22Rv1 (cell line): ENCODE measurements at regions not wholly inside any gene's neighbourhood (a gene's known extent, or its start where the extent isn't known, plus 50 kb on each side); places are given as distances from the start of the nearest gene placed in this dataset.

ENCODE experiments used
- ZFX ChIP-seq: fragments of 450-650 bp; IDR thresholded peaks from 2 replicates; pipeline ENCODE4 v1.6.1; 2017; ENCODE audit warnings: antibody characterized with exemption, borderline replicate concordance
- TF ChIP-seq, protein P1 (sequence below): fragments of 450-650 bp; IDR thresholded peaks from 2 replicates; pipeline ENCODE4 v1.5.1; 2017; ENCODE audit warnings: mild to moderate bottlenecking

DNA sequence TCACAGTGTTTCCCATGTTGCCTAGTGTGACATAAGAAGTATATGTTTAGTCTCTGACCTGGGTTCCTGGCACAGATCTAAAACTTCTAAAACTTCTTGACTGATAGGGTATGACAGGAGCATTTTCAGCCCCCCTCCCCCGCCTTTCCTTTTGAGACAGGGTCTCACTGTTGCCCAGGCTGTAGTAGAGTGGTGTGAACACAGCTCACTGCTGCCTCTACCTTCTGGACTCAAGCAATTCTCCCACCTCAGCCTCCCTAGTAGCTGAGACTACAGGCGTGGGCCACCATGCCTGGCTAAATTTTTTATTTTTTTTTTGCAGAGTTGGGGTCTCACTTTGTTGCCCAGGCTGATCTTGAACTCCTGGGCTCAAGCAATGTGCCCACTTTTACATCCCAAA lies 421.1 kb upstream of the RGS6 start:
- TF ChIP-seq, protein P1, sequence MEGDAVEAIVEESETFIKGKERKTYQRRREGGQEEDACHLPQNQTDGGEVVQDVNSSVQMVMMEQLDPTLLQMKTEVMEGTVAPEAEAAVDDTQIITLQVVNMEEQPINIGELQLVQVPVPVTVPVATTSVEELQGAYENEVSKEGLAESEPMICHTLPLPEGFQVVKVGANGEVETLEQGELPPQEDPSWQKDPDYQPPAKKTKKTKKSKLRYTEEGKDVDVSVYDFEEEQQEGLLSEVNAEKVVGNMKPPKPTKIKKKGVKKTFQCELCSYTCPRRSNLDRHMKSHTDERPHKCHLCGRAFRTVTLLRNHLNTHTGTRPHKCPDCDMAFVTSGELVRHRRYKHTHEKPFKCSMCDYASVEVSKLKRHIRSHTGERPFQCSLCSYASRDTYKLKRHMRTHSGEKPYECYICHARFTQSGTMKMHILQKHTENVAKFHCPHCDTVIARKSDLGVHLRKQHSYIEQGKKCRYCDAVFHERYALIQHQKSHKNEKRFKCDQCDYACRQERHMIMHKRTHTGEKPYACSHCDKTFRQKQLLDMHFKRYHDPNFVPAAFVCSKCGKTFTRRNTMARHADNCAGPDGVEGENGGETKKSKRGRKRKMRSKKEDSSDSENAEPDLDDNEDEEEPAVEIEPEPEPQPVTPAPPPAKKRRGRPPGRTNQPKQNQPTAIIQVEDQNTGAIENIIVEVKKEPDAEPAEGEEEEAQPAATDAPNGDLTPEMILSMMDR: no peak
- no peak for TF ChIP-seq ZFX
